ENCODE measurements at regions not wholly inside any gene's neighbourhood (a gene's known extent, or its start where the extent isn't known, plus 50 kb on each side); places are given as distances from the start of the nearest gene placed in this dataset.
A peak's percentile ranks its signal among the peaks of the same experiment; 100 is the strongest.

DNA sequence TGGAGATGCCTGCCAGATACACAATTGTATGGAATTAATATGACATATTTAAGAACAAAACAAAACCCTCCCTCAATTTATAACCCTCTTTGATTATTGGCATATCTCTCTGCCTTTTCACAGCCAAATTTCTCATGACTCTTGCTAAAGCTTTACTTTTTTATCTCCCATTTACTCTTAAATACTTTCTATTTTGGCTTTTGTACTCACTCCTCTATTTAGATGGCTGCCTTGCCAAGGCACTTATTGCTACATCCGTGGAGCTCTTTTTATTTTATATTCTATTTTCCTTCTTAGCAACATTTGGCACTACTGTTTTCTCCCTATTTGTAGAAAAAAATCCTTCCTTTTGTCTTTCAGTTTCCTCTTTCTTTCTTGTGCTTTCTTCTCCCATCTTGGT, 466.4 kb upstream of the CWC22 start:
- no peak for DNase-seq (ENCODE audit: low read depth, low spot score)
- Histone ChIP-seq H3K9me3 (ENCODE audit: control insufficient read depth, insufficient read depth, low read length) (no peaks in the 10 kb centered on the region), H3K4me3 (ENCODE audit: low read depth, low read length) (no peak overlapping the region), H3K27ac (ENCODE audit: low read depth, low read length) (no peak overlapping the region), H3K27me3 (ENCODE audit: control insufficient read depth, insufficient read depth, low read length) (no peaks in the 10 kb centered on the region)
- ChIA-PET CTCF (interaction anchor here (1.0 kb wide), 1 partner anchor 349 kb away, joined by 3 read pairs; no protein-coding TSS in a partner anchor), POLR2A (no interaction called here)
- TF ChIP-seq, protein P1, sequence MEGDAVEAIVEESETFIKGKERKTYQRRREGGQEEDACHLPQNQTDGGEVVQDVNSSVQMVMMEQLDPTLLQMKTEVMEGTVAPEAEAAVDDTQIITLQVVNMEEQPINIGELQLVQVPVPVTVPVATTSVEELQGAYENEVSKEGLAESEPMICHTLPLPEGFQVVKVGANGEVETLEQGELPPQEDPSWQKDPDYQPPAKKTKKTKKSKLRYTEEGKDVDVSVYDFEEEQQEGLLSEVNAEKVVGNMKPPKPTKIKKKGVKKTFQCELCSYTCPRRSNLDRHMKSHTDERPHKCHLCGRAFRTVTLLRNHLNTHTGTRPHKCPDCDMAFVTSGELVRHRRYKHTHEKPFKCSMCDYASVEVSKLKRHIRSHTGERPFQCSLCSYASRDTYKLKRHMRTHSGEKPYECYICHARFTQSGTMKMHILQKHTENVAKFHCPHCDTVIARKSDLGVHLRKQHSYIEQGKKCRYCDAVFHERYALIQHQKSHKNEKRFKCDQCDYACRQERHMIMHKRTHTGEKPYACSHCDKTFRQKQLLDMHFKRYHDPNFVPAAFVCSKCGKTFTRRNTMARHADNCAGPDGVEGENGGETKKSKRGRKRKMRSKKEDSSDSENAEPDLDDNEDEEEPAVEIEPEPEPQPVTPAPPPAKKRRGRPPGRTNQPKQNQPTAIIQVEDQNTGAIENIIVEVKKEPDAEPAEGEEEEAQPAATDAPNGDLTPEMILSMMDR (IDR thresholded peaks at IDR 0.05; ENCODE audit: low read depth, low read length), result no peak

DNA sequence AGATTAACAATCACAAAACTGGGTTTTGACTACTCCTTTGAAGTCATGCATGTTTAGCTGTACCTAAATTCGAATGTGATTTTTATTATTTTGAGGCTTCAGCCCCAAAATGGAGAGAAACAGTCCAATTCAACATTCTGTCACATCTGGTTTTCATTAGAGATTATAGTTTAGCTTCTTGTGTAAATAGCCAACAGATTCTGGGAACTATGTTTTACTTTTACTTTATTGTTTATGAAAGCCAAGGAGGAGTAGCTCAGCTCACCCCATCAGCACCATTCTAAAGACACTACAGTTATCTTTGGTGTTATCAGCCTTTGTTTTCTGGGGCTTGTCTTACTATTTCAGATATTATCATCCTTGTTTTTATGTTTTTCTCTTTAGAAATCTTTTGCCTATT, 465.0 kb upstream of the CWC22 start:
- ChIA-PET POLR2A (no interaction called here), CTCF (no interaction called here)
- Histone ChIP-seq H3K9me3 (ENCODE audit: control insufficient read depth, insufficient read depth, low read length) (no peaks in the 10 kb centered on the region), H3K27me3 (ENCODE audit: control insufficient read depth, insufficient read depth, low read length) (no peaks in the 10 kb centered on the region), H3K27ac (ENCODE audit: low read depth, low read length) (no peak overlapping the region), H3K4me3 (ENCODE audit: low read depth, low read length) (no peak overlapping the region)
- TF ChIP-seq, protein P1 (IDR thresholded peaks at IDR 0.05; ENCODE audit: low read depth, low read length), result no peak
- peak; percentile 21 for DNase-seq (ENCODE audit: low read depth, low spot score)

DNA sequence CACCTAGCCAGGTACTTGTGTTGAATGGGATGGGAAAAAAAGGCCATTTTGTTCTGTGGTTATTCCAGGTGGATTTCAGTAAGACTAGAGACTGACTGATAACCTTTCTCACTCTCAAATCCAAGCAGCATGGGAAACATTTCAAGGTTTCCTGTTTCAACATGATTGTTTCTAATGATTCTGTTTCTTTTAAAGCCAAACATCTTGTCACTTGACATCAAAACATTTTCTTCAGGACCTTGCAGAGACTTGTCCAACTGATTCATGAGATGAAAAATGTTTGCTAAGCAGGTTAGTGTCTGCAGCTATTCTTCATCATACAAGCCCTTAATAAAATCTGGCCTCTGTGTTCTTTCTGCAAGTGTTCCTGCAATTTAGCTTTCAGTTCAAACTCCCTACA, 456.5 kb upstream of the CWC22 start:
- no peaks in the 10 kb centered on the region for H3K9me3 ChIP-seq (ENCODE audit: control insufficient read depth, insufficient read depth, low read length)
- ChIA-PET CTCF (interaction anchor here (1.0 kb wide), 1 partner anchor 51 kb away, joined by 3 read pairs; no protein-coding TSS in a partner anchor), POLR2A (no interaction called here)
- H3K4me3 ChIP-seq (ENCODE audit: low read depth, low read length), result no peak overlapping the region
- DNase-seq (ENCODE audit: low read depth, low spot score), result no peak
- no peak overlapping the region for H3K27ac ChIP-seq (ENCODE audit: low read depth, low read length)
- no peaks in the 10 kb centered on the region for H3K27me3 ChIP-seq (ENCODE audit: control insufficient read depth, insufficient read depth, low read length)
- TF ChIP-seq, protein P1 (IDR thresholded peaks at IDR 0.05; ENCODE audit: low read depth, low read length), result no peak

DNA sequence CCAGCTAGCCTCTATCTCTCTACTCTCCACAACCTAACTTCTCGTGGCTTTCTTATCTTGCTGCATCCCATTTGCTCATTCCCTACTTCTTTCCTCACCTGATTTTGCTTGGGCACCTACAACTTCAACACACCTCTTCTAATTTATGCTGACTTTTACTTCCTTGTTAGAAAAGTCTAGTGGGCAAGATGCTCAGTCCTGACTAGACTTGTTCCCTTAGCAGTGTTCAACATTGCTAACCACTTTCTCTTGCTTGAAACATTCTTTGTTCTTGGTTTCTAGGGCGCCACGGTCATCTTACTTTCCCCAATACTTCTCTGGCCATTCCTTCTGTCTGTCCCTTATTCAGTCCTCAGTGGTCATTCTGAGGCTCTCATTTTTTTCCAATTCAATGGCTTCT, 454.7 kb upstream of the CWC22 start:
- Histone ChIP-seq H3K9me3 (ENCODE audit: control insufficient read depth, insufficient read depth, low read length) (no peaks in the 10 kb centered on the region), H3K27me3 (ENCODE audit: control insufficient read depth, insufficient read depth, low read length) (no peaks in the 10 kb centered on the region), H3K27ac (ENCODE audit: low read depth, low read length) (no peak overlapping the region), H3K4me3 (ENCODE audit: low read depth, low read length) (no peak overlapping the region)
- ChIA-PET POLR2A (no interaction called here), CTCF (interaction anchor here (1.0 kb wide), 1 partner anchor 25 kb away, joined by 3 read pairs; no protein-coding TSS in a partner anchor)
- TF ChIP-seq, protein P1 (IDR thresholded peaks at IDR 0.05; ENCODE audit: low read depth, low read length), result no peak
- DNase-seq (ENCODE audit: low read depth, low spot score), result no peak

DNA sequence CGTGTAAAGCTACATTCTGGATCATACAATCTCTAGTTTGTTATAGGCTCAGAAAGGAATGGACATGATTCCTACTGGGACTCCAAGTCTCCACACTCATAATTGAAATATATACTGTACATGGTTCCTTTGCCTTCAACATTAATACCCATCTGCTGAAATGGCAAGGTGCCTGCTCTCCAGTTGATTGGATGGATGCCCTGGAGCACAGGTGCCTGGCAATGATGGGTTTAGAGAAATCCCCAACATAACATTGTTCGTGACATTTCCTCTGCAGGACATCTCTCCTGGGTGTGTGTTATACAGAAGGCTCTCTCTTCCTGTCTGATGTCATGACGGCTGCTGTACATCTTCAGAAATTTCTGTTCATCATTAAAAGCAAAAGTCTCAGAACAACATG, 449.7 kb upstream of the CWC22 start:
- no peak for DNase-seq (ENCODE audit: low read depth, low spot score)
- Histone ChIP-seq H3K9me3 (ENCODE audit: control insufficient read depth, insufficient read depth, low read length) (no peaks in the 10 kb centered on the region), H3K27ac (ENCODE audit: low read depth, low read length) (no peak overlapping the region), H3K27me3 (ENCODE audit: control insufficient read depth, insufficient read depth, low read length) (no peaks in the 10 kb centered on the region), H3K4me3 (ENCODE audit: low read depth, low read length) (no peak overlapping the region)
- CTCF ChIA-PET, result no interaction called here
- TF ChIP-seq, protein P1 (IDR thresholded peaks at IDR 0.05; ENCODE audit: low read depth, low read length), result no peak
- POLR2A ChIA-PET, result no interaction called here
